Transverse colon (tissue), 4 donors: ENCODE measurements at regions not wholly inside any gene's neighbourhood (a gene's known extent, or its start where the extent isn't known, plus 50 kb on each side); places are given as distances from the start of the nearest gene placed in this dataset.

Experiments used
- EP300 ChIP-seq: sonication (generic); formaldehyde crosslinking; IDR thresholded peaks from one replicate; pipeline ENCODE4 v1.6.1; 2017; ENCODE audit warnings: antibody characterized with exemption, low read depth
- POLR2A ChIP-seq: fragments of 450-650 bp; IDR thresholded peaks from one replicate; pipeline ENCODE4 v1.6.1; 2016; ENCODE audit warnings: antibody characterized with exemption, mild to moderate bottlenecking, moderate library complexity
- POLR2AphosphoS5 ChIP-seq, 3 donors: sonication (generic); formaldehyde crosslinking; IDR thresholded peaks; one replicate each; pipeline ENCODE4 v1.6.1; 2016; ENCODE audit warnings: antibody characterized with exemption in 3 of 3
- TF ChIP-seq, protein P1 (sequence below), 5 experiments: fragments of 200-600 bp in 3 of 5; fragments of 450-650 bp in 2 of 5; sonication (generic) in 3 of 5; IDR thresholded peaks; 1 replicate in 2 of 5; 2 replicates in 3 of 5; pipeline ENCODE4 v1.5.1; 2016 to 2017; ENCODE audit warnings: antibody characterized with exemption in 5 of 5, inconsistent platforms in 3 of 5, mild to moderate bottlenecking in 2 of 5, moderate library complexity in 1 of 5

GRCh38 chr13:109629737-109630136 lies 156.6 kb downstream of the IRS2 start:
- TF ChIP-seq POLR2A (no peak), POLR2AphosphoS5 (IDR thresholded peaks at IDR 0.05) (no peak), EP300 (no peak)
- TF ChIP-seq, protein P1, sequence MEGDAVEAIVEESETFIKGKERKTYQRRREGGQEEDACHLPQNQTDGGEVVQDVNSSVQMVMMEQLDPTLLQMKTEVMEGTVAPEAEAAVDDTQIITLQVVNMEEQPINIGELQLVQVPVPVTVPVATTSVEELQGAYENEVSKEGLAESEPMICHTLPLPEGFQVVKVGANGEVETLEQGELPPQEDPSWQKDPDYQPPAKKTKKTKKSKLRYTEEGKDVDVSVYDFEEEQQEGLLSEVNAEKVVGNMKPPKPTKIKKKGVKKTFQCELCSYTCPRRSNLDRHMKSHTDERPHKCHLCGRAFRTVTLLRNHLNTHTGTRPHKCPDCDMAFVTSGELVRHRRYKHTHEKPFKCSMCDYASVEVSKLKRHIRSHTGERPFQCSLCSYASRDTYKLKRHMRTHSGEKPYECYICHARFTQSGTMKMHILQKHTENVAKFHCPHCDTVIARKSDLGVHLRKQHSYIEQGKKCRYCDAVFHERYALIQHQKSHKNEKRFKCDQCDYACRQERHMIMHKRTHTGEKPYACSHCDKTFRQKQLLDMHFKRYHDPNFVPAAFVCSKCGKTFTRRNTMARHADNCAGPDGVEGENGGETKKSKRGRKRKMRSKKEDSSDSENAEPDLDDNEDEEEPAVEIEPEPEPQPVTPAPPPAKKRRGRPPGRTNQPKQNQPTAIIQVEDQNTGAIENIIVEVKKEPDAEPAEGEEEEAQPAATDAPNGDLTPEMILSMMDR (IDR thresholded peaks at IDR 0.05): no peak
